ENCODE measurements at regions not wholly inside any gene's neighbourhood (a gene's known extent, or its start where the extent isn't known, plus 50 kb on each side); places are given as distances from the start of the nearest gene placed in this dataset.

- FAIRE-seq (no peak), DNase-seq (ENCODE audit: insufficient read length, low spot score) (no peak)
- TF ChIP-seq CTCF (IDR thresholded peaks at IDR 0.05; ENCODE audit: insufficient read depth, missing control alignments) = no peak
These were observed 647.6 kb downstream of the BRD1 start for GRCh38 chr22:49179886-49180682.

- TF ChIP-seq CTCF (IDR thresholded peaks at IDR 0.05; ENCODE audit: insufficient read depth, missing control alignments) = no peak
- no peak for DNase-seq (ENCODE audit: insufficient read length, low spot score)
- FAIRE-seq = no peak
These were observed 648.5 kb downstream of the BRD1 start for GRCh38 chr22:49179175-49179574.

GRCh38 chr22:49178246-49179005 lies 649.2 kb downstream of the BRD1 start:
- DNase-seq (ENCODE audit: insufficient read length, low spot score) = no peak
- TF ChIP-seq CTCF (IDR thresholded peaks at IDR 0.05; ENCODE audit: insufficient read depth, missing control alignments) = no peak
- no peak for FAIRE-seq

GRCh38 chr22:49177666-49178065 lies 650.0 kb downstream of the BRD1 start:
- DNase-seq (ENCODE audit: insufficient read length, low spot score) = no peak
- FAIRE-seq = no peak
- no peak for TF ChIP-seq CTCF (IDR thresholded peaks at IDR 0.05; ENCODE audit: insufficient read depth, missing control alignments)

GRCh38 chr22:49176956-49177355 lies 650.7 kb downstream of the BRD1 start:
- no peak for TF ChIP-seq CTCF (IDR thresholded peaks at IDR 0.05; ENCODE audit: insufficient read depth, missing control alignments)
- FAIRE-seq = no peak
- no peak for DNase-seq (ENCODE audit: insufficient read length, low spot score)

- DNase-seq (ENCODE audit: insufficient read length, low spot score) (no peak), FAIRE-seq (no peak)
- TF ChIP-seq CTCF (IDR thresholded peaks at IDR 0.05; ENCODE audit: insufficient read depth, missing control alignments) = no peak
These were observed 657.6 kb downstream of the BRD1 start for GRCh38 chr22:49170053-49170452.

Data from D721Med (cell line).